Nephron progenitor cell (in vitro differentiated cells): ENCODE measurements at regions not wholly inside any gene's neighbourhood (a gene's known extent, or its start where the extent isn't known, plus 50 kb on each side); places are given as distances from the start of the nearest gene placed in this dataset.

Experiments used
- DNase-seq: peaks from one replicate; pipeline ENCODE4 v3.0.0; 2021
- H3K27ac Mint-ChIP-seq: 2 replicates; pipeline ENCODE4 v1.8.0; 2021; ENCODE audit warnings: mild to moderate bottlenecking, moderate library complexity, mixed read lengths
- H3K27me3 Mint-ChIP-seq: 2 replicates; pipeline ENCODE4 v1.8.0; 2021; ENCODE audit warnings: mild to moderate bottlenecking, low read depth, mixed read lengths; ENCODE audit not compliant: poor library complexity
- H3K36me3 Mint-ChIP-seq: 2 replicates; pipeline ENCODE4 v1.8.0; 2021; ENCODE audit warnings: low read depth, mixed read lengths
- H3K4me1 Mint-ChIP-seq: 2 replicates; pipeline ENCODE4 v1.8.0; 2021; ENCODE audit warnings: mixed read lengths
- H3K4me3 Mint-ChIP-seq: 2 replicates; pipeline ENCODE4 v1.8.0; 2021; ENCODE audit warnings: mild to moderate bottlenecking, moderate library complexity, mixed read lengths
- H3K9me3 Mint-ChIP-seq: 2 replicates; pipeline ENCODE4 v1.8.0; 2021; ENCODE audit warnings: mild to moderate bottlenecking, moderate library complexity, mixed read lengths
- CTCF ChIP-seq: fragments of 200-600 bp; sonication (generic); IDR thresholded peaks from 2 replicates; pipeline ENCODE4 v1.5.0; 2021; ENCODE audit warnings: antibody characterized with exemption

GRCh38 chr10:80753612-80754011 is 215.9 kb downstream of the SH2D4B start:
- DNase-seq = no peak
- Mint-ChIP-seq H3K27ac (no peak overlapping the region), H3K9me3 (peaks cover 4% of the 10 kb centered on the region), H3K36me3 (no peaks in the 10 kb centered on the region), H3K27me3 (peaks cover 4% of the 10 kb centered on the region), H3K4me3 (no peak overlapping the region), H3K4me1 (no peaks in the 10 kb centered on the region)
- TF ChIP-seq CTCF = no peak

- Mint-ChIP-seq H3K27ac (no peak overlapping the region), H3K4me1 (no peaks in the 10 kb centered on the region), H3K4me3 (no peak overlapping the region), H3K27me3 (no peaks in the 10 kb centered on the region), H3K36me3 (no peaks in the 10 kb centered on the region), H3K9me3 (peaks cover 4% of the 10 kb centered on the region)
- DNase-seq = no peak
- no peak for TF ChIP-seq CTCF
Measured at GRCh38 chr10:80755893-80756292, 218.2 kb downstream of the SH2D4B start.

GRCh38 chr10:80759693-80760092 is 222.0 kb downstream of the SH2D4B start:
- H3K27ac Mint-ChIP-seq = no peak overlapping the region
- H3K4me1 Mint-ChIP-seq = no peaks in the 10 kb centered on the region
- no peak for DNase-seq
- no peaks in the 10 kb centered on the region for H3K36me3 Mint-ChIP-seq
- H3K9me3 Mint-ChIP-seq = no peaks in the 10 kb centered on the region
- no peak for TF ChIP-seq CTCF
- no peak overlapping the region for H3K4me3 Mint-ChIP-seq
- no peaks in the 10 kb centered on the region for H3K27me3 Mint-ChIP-seq

- H3K4me3 Mint-ChIP-seq = no peak overlapping the region
- no peak for DNase-seq
- no peak for TF ChIP-seq CTCF
- no peaks in the 10 kb centered on the region for H3K36me3 Mint-ChIP-seq
- H3K27ac Mint-ChIP-seq = no peak overlapping the region
- no peaks in the 10 kb centered on the region for H3K27me3 Mint-ChIP-seq
- no peaks in the 10 kb centered on the region for H3K9me3 Mint-ChIP-seq
- no peaks in the 10 kb centered on the region for H3K4me1 Mint-ChIP-seq
Measured at GRCh38 chr10:80760914-80761371, 223.2 kb downstream of the SH2D4B start.

- Mint-ChIP-seq H3K9me3 (no peaks in the 10 kb centered on the region), H3K27ac (no peak overlapping the region), H3K27me3 (no peaks in the 10 kb centered on the region), H3K4me1 (peaks cover 9% of the 10 kb centered on the region), H3K36me3 (no peaks in the 10 kb centered on the region), H3K4me3 (no peak overlapping the region)
- no peak for DNase-seq
- TF ChIP-seq CTCF = no peak
Measured at GRCh38 chr10:80767963-80768362, 230.3 kb downstream of the SH2D4B start.

- no peaks in the 10 kb centered on the region for H3K9me3 Mint-ChIP-seq
- no peak for TF ChIP-seq CTCF
- no peaks in the 10 kb centered on the region for H3K36me3 Mint-ChIP-seq
- H3K27me3 Mint-ChIP-seq = no peaks in the 10 kb centered on the region
- H3K4me1 Mint-ChIP-seq = peaks cover 9% of the 10 kb centered on the region
- no peak overlapping the region for H3K4me3 Mint-ChIP-seq
- no peak for DNase-seq
- H3K27ac Mint-ChIP-seq = no peak overlapping the region
Measured at GRCh38 chr10:80769700-80770160, 232.0 kb downstream of the SH2D4B start.
